Mucosa of descending colon (tissue), 3 donors: ENCODE measurements at regions not wholly inside any gene's neighbourhood (a gene's known extent, or its start where the extent isn't known, plus 50 kb on each side); places are given as distances from the start of the nearest gene placed in this dataset.
A peak's percentile ranks its signal among the peaks of the same experiment; 100 is the strongest.

ENCODE experiments used
- ATAC-seq: fragments of 200-7000 bp; cut with Tn5 transposase; one replicate; pipeline ENCODE4 v1.9.1; 2020; ENCODE audit warnings: mild to moderate bottlenecking, moderate library complexity
- DNase-seq, 3 donors: peaks; one replicate each; pipeline ENCODE4 v3.0.0-alpha.2; 2020
- H3K36me3 ChIP-seq: fragments of 200-600 bp; one replicate; pipeline ENCODE4 v1.8.0; 2021; ENCODE audit warnings: low read depth, mild to moderate bottlenecking
- H3K4me1 ChIP-seq: fragments of 200-600 bp; one replicate; pipeline ENCODE4 v1.8.0; 2021; ENCODE audit warnings: low read depth, mild to moderate bottlenecking
- H3K4me3 ChIP-seq: fragments of 200-600 bp; one replicate; pipeline ENCODE4 v1.8.0; 2021; ENCODE audit warnings: mild to moderate bottlenecking
- H3K9me3 ChIP-seq: fragments of 200-600 bp; one replicate; pipeline ENCODE4 v1.8.0; 2021; ENCODE audit warnings: mild to moderate bottlenecking
- intact Hi-C, 2 donors: fragments of 100-400 bp; cut with DNase I in 1 of 2; cut with micrococcal nuclease in 1 of 2; formaldehyde crosslinking; loops; one replicate each; pipeline versions ENCODE4 v1.11.0 to v1.11.1; 2022; cut with DNase I, micrococcal nuclease
- TF ChIP-seq, protein P1 (sequence below): fragments of 200-600 bp; IDR thresholded peaks from one replicate; pipeline ENCODE4 v1.8.0; 2022; ENCODE audit warnings: antibody characterized with exemption, mild to moderate bottlenecking
- donor health status: DM: no; HTN: no; CAD: no; lungs with moderate emphysema.
- donor health status: DM: no; HTN: no; CAD: no.
- donor health status: DM: no; HTN: yes; CAD: no.

GRCh38 chr9:134266418-134266817 lies 59.8 kb upstream of the RXRA start:
- no peak overlapping the region for H3K4me3 ChIP-seq
- no peak for DNase-seq
- H3K4me1 ChIP-seq = no peaks in the 10 kb centered on the region
- no peak for ATAC-seq
- H3K9me3 ChIP-seq = no peaks in the 10 kb centered on the region
- no peaks in the 10 kb centered on the region for H3K36me3 ChIP-seq
- TF ChIP-seq, protein P1, sequence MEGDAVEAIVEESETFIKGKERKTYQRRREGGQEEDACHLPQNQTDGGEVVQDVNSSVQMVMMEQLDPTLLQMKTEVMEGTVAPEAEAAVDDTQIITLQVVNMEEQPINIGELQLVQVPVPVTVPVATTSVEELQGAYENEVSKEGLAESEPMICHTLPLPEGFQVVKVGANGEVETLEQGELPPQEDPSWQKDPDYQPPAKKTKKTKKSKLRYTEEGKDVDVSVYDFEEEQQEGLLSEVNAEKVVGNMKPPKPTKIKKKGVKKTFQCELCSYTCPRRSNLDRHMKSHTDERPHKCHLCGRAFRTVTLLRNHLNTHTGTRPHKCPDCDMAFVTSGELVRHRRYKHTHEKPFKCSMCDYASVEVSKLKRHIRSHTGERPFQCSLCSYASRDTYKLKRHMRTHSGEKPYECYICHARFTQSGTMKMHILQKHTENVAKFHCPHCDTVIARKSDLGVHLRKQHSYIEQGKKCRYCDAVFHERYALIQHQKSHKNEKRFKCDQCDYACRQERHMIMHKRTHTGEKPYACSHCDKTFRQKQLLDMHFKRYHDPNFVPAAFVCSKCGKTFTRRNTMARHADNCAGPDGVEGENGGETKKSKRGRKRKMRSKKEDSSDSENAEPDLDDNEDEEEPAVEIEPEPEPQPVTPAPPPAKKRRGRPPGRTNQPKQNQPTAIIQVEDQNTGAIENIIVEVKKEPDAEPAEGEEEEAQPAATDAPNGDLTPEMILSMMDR = no peak
- intact Hi-C loops = no loop called here

DNA sequence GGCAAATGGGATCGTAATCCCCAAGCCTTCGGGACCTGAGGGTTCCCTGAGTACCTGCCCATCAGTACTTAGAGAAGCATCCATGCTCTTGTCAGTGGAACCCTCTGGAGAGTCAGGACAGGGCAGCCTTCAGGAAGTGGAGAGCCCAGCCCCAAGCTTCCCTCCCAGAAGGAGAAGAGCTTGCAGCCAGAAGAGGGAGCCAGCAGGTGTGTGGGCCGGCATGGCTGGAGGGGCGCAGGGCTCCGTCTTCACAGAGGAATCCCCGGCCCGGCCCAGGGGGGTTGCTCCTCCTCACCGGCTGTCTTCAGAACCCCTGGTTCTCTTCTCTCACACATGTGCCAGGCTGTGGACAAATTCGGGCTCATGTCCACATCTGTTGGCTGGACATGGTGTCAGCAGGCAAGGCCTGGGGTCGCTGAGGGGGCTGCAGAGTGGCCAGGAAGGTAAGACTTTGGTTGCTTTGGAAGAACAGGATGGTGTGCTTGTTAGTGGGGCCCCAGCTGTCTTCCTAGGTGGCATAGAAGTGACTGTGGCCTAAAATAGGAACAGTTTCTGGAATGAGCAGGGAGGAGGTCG lies 58.9 kb upstream of the RXRA start:
- intact Hi-C loops = no loop called here
- DNase-seq = no peak
- TF ChIP-seq, protein P1 = no peak
- H3K9me3 ChIP-seq = no peaks in the 10 kb centered on the region
- no peaks in the 10 kb centered on the region for H3K4me1 ChIP-seq
- H3K36me3 ChIP-seq = no peaks in the 10 kb centered on the region
- no peak overlapping the region for H3K4me3 ChIP-seq
- ATAC-seq = no peak

GRCh38 chr9:134267881-134268724 lies 58.2 kb upstream of the RXRA start:
- H3K4me3 ChIP-seq = no peak overlapping the region
- ATAC-seq (peak; percentile 66), DNase-seq (peak; percentile 31 to 76 (median 54))
- intact Hi-C loops = no loop called here
- H3K36me3 ChIP-seq = no peaks in the 10 kb centered on the region
- no peaks in the 10 kb centered on the region for H3K9me3 ChIP-seq
- TF ChIP-seq, protein P1 = no peak
- H3K4me1 ChIP-seq = no peaks in the 10 kb centered on the region

DNA sequence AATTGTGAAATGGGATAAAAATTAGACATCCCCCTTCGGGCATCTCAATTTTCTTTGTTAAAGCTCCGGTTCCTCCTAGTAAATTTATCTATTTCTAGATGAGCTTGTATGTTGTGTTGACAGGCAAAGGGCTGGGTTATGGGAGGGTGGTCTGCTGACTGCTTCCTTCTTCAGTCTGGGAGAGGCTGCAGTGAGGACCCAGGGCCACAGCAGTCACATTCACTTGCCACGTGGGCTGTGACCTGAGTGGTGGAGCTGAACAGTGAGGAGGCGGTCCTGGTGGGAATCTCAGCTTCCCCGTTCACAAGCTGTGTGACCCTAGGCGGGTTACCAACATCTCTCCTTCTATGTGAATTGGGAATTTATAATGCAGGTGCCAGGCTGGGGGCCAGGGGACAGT lies 57.5 kb upstream of the RXRA start:
- intact Hi-C loops = no loop called here
- Histone ChIP-seq H3K4me3 (no peak overlapping the region), H3K4me1 (no peaks in the 10 kb centered on the region), H3K36me3 (no peaks in the 10 kb centered on the region), H3K9me3 (no peaks in the 10 kb centered on the region)
- TF ChIP-seq, protein P1 = no peak
- DNase-seq = no peak
- no peak for ATAC-seq

- Histone ChIP-seq H3K9me3 (no peaks in the 10 kb centered on the region), H3K4me3 (no peak overlapping the region), H3K4me1 (no peaks in the 10 kb centered on the region), H3K36me3 (no peaks in the 10 kb centered on the region)
- DNase-seq = no peak
- intact Hi-C loops = no loop called here
- TF ChIP-seq, protein P1 = no peak
- no peak for ATAC-seq
These were observed 54.6 kb upstream of the RXRA start for GRCh38 chr9:134271338-134272301.
